Heart right ventricle (tissue), 16 donors: ENCODE measurements at regions not wholly inside any gene's neighbourhood (a gene's known extent, or its start where the extent isn't known, plus 50 kb on each side); places are given as distances from the start of the nearest gene placed in this dataset.

ENCODE experiments used
- ATAC-seq, 8 donors: fragments of 200-7000 bp; cut with Tn5 transposase; one replicate each; pipeline ENCODE4 v1.9.1; 2020; ENCODE audit warnings: mild to moderate bottlenecking in 8 of 8, moderate library complexity in 8 of 8, moderate number of reproducible peaks in 1 of 8
- DNase-seq, 2 donors: peaks; one replicate each; pipeline ENCODE4 v3.0.0-alpha.2; 2020
- H3K27ac ChIP-seq, 10 donors: fragments of 200-600 bp; sonication (generic) in 2 of 10; one replicate each; pipeline versions ENCODE4 v1.5.0 to v1.8.0; 2020 to 2022; ENCODE audit warnings: mild to moderate bottlenecking in 3 of 10
- H3K27me3 ChIP-seq, 7 donors: fragments of 200-600 bp; one replicate each; pipeline ENCODE4 v1.8.0; 2021 to 2022; ENCODE audit warnings: mild to moderate bottlenecking in 2 of 7
- H3K36me3 ChIP-seq, 9 donors: fragments of 200-600 bp; sonication (generic) in 1 of 9; one replicate each; pipeline versions ENCODE4 v1.5.0 to v1.8.0; 2020 to 2022; ENCODE audit warnings: mild to moderate bottlenecking in 2 of 9
- H3K4me1 ChIP-seq, 9 donors: fragments of 200-600 bp; sonication (generic) in 1 of 9; one replicate each; pipeline versions ENCODE4 v1.5.0 to v1.8.0; 2020 to 2022; ENCODE audit warnings: mild to moderate bottlenecking in 4 of 9
- H3K4me3 ChIP-seq, 10 donors: fragments of 200-600 bp; sonication (generic) in 2 of 10; one replicate each; pipeline versions ENCODE4 v1.5.0 to v1.8.0; 2020 to 2022; ENCODE audit warnings: mild to moderate bottlenecking in 7 of 10, moderate library complexity in 2 of 10
- H3K9me3 ChIP-seq, 11 donors: fragments of 200-600 bp in 10 of 11; sonication (generic) in 2 of 11; one replicate each; pipeline versions ENCODE4 v1.5.0 to v1.8.0; 2013 to 2022; ENCODE audit warnings: mild to moderate bottlenecking in 2 of 11, control low read depth in 1 of 11, moderate library complexity in 1 of 11
- CTCF ChIP-seq, 9 donors: fragments of 200-600 bp; sonication (generic) in 2 of 9; IDR thresholded peaks; one replicate each; pipeline versions ENCODE4 v1.5.0 to v1.8.0; 2021 to 2022; ENCODE audit warnings: antibody characterized with exemption in 9 of 9, mild to moderate bottlenecking in 5 of 9, moderate library complexity in 1 of 9
- WGBS, 2 donors: extraction: QIAGEN DNeasy Blood & Tissue Kit; methylation state at CpG; one replicate each; pipeline ENCODE4 v1.1.7; 2013; ENCODE audit warnings: inconsistent platforms in 1 of 2; 5-methylcytosine and 5-hydroxymethylcytosine counted together
- intact Hi-C, 10 donors: fragments of 100-400 bp; cut with DNase I; formaldehyde crosslinking; loops; one replicate each; pipeline versions ENCODE4 v1.11.1 to v1.14.2; 2022
- donor health status: Arrhythmogenic right ventricular cardiomyopathy.
- donor health status: ischemic (EF 13 %, LVEDD 7.1; RV severe dilation, severe dysfunction).
- donor health status: healthy with polysubstance abuse.
- donor health status: DM: no; HTN: yes; CAD: no.
- donor health status: DM: no; HTN: no; CAD: no.
- donor health status: ischemic (EF 25% LVEDD 6.9; RV normal size, moderate dysfunction).
- donor health status: ischemic (EF 25% LVEDD 5.7; RV mildly dilated, moderate dysfunction).
- donor health status: healthy.
- donor health status: DM: yes; HTN: yes; CAD: no.
- donor health status: Ischemic cardiomyopathy.
- donor health status: ischemic (EF 35%, LVEDD 5.7; RV mildly dilated, moderate dysfunction).
- donor health status: nonischemic (EF 11% LVEDD 7.7; RV severe dilation, severe dysfunction).
- donor health status: DM: yes; HTN: yes; CAD: no.
- donor health status: PGD.
- donor health status: ischemic (EF 29% LVEDD 5.4; RV normal size, mild dysfunction).
- donor health status: nonischemic (EF 23%, LVEDD 6.1; RV moderate dilation, normal function).

- intact Hi-C loops, result no loop called here
- no peaks in the 10 kb centered on the region for H3K36me3 ChIP-seq
- no peak for TF ChIP-seq CTCF (IDR thresholded peaks at IDR 0.05)
- ATAC-seq (peak in 7 of 8 donors; percentile 25 to 72 (median 51)), DNase-seq (peak in 1 of 2 donors; percentile 19)
- H3K9me3 ChIP-seq, result no peaks in the 10 kb centered on the region
- peak overlapping the region in 5 of 10 donors; percentile 39 to 73 (median 58) for H3K27ac ChIP-seq
- no peaks in the 10 kb centered on the region for H3K27me3 ChIP-seq
- WGBS, 2 donors, result 50 to 59% methylated on average over 7 of the region's 7 CpGs
- H3K4me1 ChIP-seq, result peaks cover 0 to 7% (median 0%) of the 10 kb centered on the region in 9 donors
- no peak overlapping the region for H3K4me3 ChIP-seq
Measured at GRCh38 chr12:67885375-67886169, 103.7 kb upstream of the IFNG-AS1 start.

- peaks cover 0 to 7% (median 0%) of the 10 kb centered on the region in 9 donors for H3K4me1 ChIP-seq
- intact Hi-C loops, result no loop called here
- no peak overlapping the region for H3K27ac ChIP-seq
- ATAC-seq (peak in 1 of 8 donors; percentile 55), DNase-seq (no peak)
- no peak for TF ChIP-seq CTCF (IDR thresholded peaks at IDR 0.05)
- H3K27me3 ChIP-seq, result no peaks in the 10 kb centered on the region
- no peak overlapping the region for H3K4me3 ChIP-seq
- no peaks in the 10 kb centered on the region for H3K36me3 ChIP-seq
- H3K9me3 ChIP-seq, result no peaks in the 10 kb centered on the region
Measured at GRCh38 chr12:67887065-67887464, 102.2 kb upstream of the IFNG-AS1 start.

DNA sequence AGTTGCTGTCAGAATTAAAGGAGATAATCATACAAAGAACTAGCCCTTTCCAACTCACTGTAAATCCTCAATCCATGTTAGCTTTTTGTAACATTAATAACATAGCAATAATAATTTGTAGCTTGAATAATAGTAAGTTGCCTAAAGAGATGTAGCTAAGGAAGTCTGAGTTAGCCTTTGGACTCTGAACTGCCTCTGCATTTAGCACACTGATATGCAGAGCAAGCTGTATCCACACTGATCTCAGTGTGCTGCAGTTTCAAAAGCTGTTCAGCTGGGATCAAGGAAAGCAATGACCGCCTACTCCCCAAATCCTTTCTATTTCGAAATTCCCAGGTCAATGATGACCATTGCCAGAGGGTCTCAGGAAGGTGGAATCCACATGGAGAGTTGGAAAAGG, 99.3 kb upstream of the IFNG-AS1 start:
- no peaks in the 10 kb centered on the region for H3K9me3 ChIP-seq
- no peak for TF ChIP-seq CTCF (IDR thresholded peaks at IDR 0.05)
- ATAC-seq (no peak), DNase-seq (no peak)
- 93 to 94% methylated on average over 2 of the region's 2 CpGs for WGBS, 2 donors
- H3K4me3 ChIP-seq, result no peak overlapping the region
- no peaks in the 10 kb centered on the region for H3K36me3 ChIP-seq
- intact Hi-C loops, result no loop called here
- no peak overlapping the region for H3K27ac ChIP-seq
- peaks cover 0 to 11% (median 5%) of the 10 kb centered on the region in 9 donors for H3K4me1 ChIP-seq
- no peaks in the 10 kb centered on the region for H3K27me3 ChIP-seq

DNA sequence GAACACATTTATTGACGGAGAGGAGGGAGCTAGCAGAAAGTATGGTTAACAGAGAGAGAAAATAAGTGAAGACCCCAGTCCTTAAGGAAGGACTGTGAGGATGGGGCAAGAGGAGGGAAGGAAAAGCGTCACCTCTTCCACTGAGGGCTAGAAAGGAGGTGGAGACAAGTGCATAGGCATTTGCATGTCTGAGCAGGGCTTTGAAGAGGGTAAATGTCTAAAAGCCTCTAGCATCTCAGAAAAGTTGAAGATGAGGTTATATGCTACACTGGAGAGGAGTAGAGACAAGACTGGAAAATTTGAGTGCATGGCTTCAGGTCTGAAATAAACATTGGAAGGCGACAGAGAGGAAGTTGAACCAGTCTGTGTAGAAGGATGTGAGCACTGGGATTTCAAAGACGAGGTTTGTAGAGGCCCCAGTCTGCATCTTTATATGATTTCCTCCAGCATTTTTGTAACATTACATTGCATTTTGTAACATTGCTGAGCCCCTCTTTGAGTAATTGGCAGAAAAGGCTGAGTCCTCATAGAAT, 98.5 kb upstream of the IFNG-AS1 start:
- no peak for DNase-seq
- WGBS, 2 donors, result 83 to 86% methylated on average over 4 of the region's 4 CpGs
- intact Hi-C loops, result no loop called here
- no peak for ATAC-seq
- Histone ChIP-seq H3K4me1 (peaks cover 0 to 11% (median 5%) of the 10 kb centered on the region in 9 donors), H3K27ac (no peak overlapping the region), H3K9me3 (no peaks in the 10 kb centered on the region), H3K4me3 (no peak overlapping the region), H3K27me3 (no peaks in the 10 kb centered on the region), H3K36me3 (no peaks in the 10 kb centered on the region)
- no peak for TF ChIP-seq CTCF (IDR thresholded peaks at IDR 0.05)
